ENCODE measurements at regions not wholly inside any gene's neighbourhood (a gene's known extent, or its start where the extent isn't known, plus 50 kb on each side); places are given as distances from the start of the nearest gene placed in this dataset.

- no peak overlapping the region for H2BK12ac ChIP-seq (ENCODE audit: low read depth, low read length)
- no peak overlapping the region for H4K91ac ChIP-seq (replicated peaks; ENCODE audit: insufficient read length, low read length)
- H3K79me1 ChIP-seq (ENCODE audit: low read depth, low read length) = no peaks in the 10 kb centered on the region
- no peak overlapping the region for H2AFZ ChIP-seq (ENCODE audit: low read length)
- no peak overlapping the region for H3K56ac ChIP-seq (replicated peaks; ENCODE audit: insufficient read length, low read depth, low read length)
- no peak overlapping the region for H2BK15ac ChIP-seq (ENCODE audit: low read length)
- CTCF ChIA-PET (ENCODE audit: partially characterized antibody) = no interaction called here
- H2BK20ac ChIP-seq (ENCODE audit: low read length) = no peak overlapping the region
- no peak overlapping the region for H2BK5ac ChIP-seq (ENCODE audit: low read depth, low read length)
- H3K18ac ChIP-seq (ENCODE audit: extremely low read depth, low read length) = no peak overlapping the region
- POLR2A ChIA-PET (ENCODE audit: partially characterized antibody) = no interaction called here
- no peak overlapping the region for H4K5ac ChIP-seq (ENCODE audit: insufficient read length, low read depth, low read length)
- H4K8ac ChIP-seq (ENCODE audit: extremely low read depth, insufficient read depth, low read length) = no peak overlapping the region
- no peak overlapping the region for H3K9ac ChIP-seq (replicated peaks in 1 of 4; ENCODE audit: extremely low read depth in 1 of 4, low read depth in 3 of 4, low read length in 3 of 4)
- H3K4me1 ChIP-seq (replicated peaks in 1 of 4; ENCODE audit: control insufficient read depth in 3 of 4, insufficient read depth in 4 of 4, low read length in 3 of 4) = no peaks in the 10 kb centered on the region
- H3K4me3 ChIP-seq (ENCODE audit: extremely low read depth in 1 of 4, insufficient read depth in 2 of 4, low read depth in 3 of 4, low read length in 4 of 4) = no peak overlapping the region
- H3K27me3 ChIP-seq (replicated peaks in 1 of 4; ENCODE audit: control insufficient read depth in 3 of 4, extremely low read depth in 1 of 4, insufficient read depth in 3 of 4, low read length in 3 of 4) = no peaks in the 10 kb centered on the region
- H3K79me2 ChIP-seq (ENCODE audit: control insufficient read depth in 1 of 2, insufficient read depth in 2 of 2, low read length in 2 of 2) = no peaks in the 10 kb centered on the region
- H3K36me3 ChIP-seq (ENCODE audit: control insufficient read depth in 2 of 4, insufficient read depth in 4 of 4, low read length in 3 of 4) = peaks cover 0 to 4% (median 0%) of the 10 kb centered on the region in 4 experiments; a peak in 2 of 8 replicates
- H3K4ac ChIP-seq (replicated peaks; ENCODE audit: insufficient read length, low read depth, low read length) = no peak overlapping the region
- no peak overlapping the region for H3K14ac ChIP-seq (ENCODE audit: insufficient read length)
- no peak overlapping the region for H2AK5ac ChIP-seq (ENCODE audit: low read depth, low read length)
- H3K27ac ChIP-seq (ENCODE audit: low read depth, low read length) = no peak overlapping the region
- no peak overlapping the region for H3K4me2 ChIP-seq (ENCODE audit: insufficient read depth in 1 of 2, low read depth in 2 of 2, low read length in 2 of 2)
- no peak overlapping the region for H3K23ac ChIP-seq (ENCODE audit: insufficient read length)
- no peak overlapping the region for H2BK120ac ChIP-seq (replicated peaks; ENCODE audit: low read depth, low read length)
- H4K20me1 ChIP-seq (replicated peaks in 1 of 2; ENCODE audit: control insufficient read depth in 1 of 2, insufficient read depth in 2 of 2, low read length in 2 of 2) = no peaks in the 10 kb centered on the region
- FAIRE-seq (no peak), DNase-seq (ENCODE audit: low read depth in 1 of 2, low spot score in 2 of 2) (no peak)
- peaks cover 26 to 31% of the 10 kb centered on the region in 2 experiments; a peak in 3 of 4 replicates for H3K9me3 ChIP-seq (ENCODE audit: insufficient read depth in 2 of 2, low read depth in 1 of 2, low read length in 1 of 2)
- H3K23me2 ChIP-seq (ENCODE audit: low read depth, low read length) = no peaks in the 10 kb centered on the region
- TF ChIP-seq POLR2AphosphoS5 (IDR thresholded peaks at IDR 0.05; ENCODE audit: low read depth, low read length) = no peak
- TF ChIP-seq MAFK (IDR thresholded peaks at IDR 0.05; ENCODE audit: low read depth, low read length) = no peak
- TF ChIP-seq CREB1 (IDR thresholded peaks at IDR 0.05) = no peak
- TF ChIP-seq SRF (IDR thresholded peaks at IDR 0.05; ENCODE audit: low read depth, low read length) = no peak
- no peak for TF ChIP-seq GTF2F1 (IDR thresholded peaks at IDR 0.05; ENCODE audit: borderline replicate concordance, low read depth, low read length)
- no peak for TF ChIP-seq SP4 (IDR thresholded peaks at IDR 0.05; ENCODE audit: low read length)
- no peak for TF ChIP-seq CTCF (IDR thresholded peaks at IDR 0.05; ENCODE audit: control extremely low read depth in 1 of 3, insufficient read depth in 1 of 3, low read depth in 1 of 3, low read length in 3 of 3)
- TF ChIP-seq EGR1 (IDR thresholded peaks at IDR 0.05; ENCODE audit: borderline replicate concordance, low read depth, low read length) = no peak
- TF ChIP-seq RBBP5 (IDR thresholded peaks at IDR 0.05; ENCODE audit: borderline replicate concordance, low read depth, low read length) = no peak
- no peak for TF ChIP-seq CTBP2 (IDR thresholded peaks at IDR 0.05; ENCODE audit: borderline replicate concordance, insufficient read depth, insufficient read length, low read length)
- TF ChIP-seq ASH2L (IDR thresholded peaks at IDR 0.05; ENCODE audit: low read length) = no peak
- TF ChIP-seq TEAD4 (IDR thresholded peaks at IDR 0.05; ENCODE audit: low read depth, low read length) = no peak
- no peak for TF ChIP-seq BCL11A (IDR thresholded peaks at IDR 0.05; ENCODE audit: low read depth in 2 of 2, low read length in 2 of 2)
- no peak for TF ChIP-seq E2F6 (IDR thresholded peaks at IDR 0.05)
Observed at GRCh38 chr2:34419856-34420255, 820.8 kb upstream of the FAM98A start.

Measured in H1 (cell line).